Prostate gland (tissue), 2 donors: ENCODE measurements at regions not wholly inside any gene's neighbourhood (a gene's known extent, or its start where the extent isn't known, plus 50 kb on each side); places are given as distances from the start of the nearest gene placed in this dataset.

Experiments used
- CTCF ChIP-seq, 4 experiments: fragments of 200-600 bp in 2 of 4; fragments of 450-650 bp in 2 of 4; sonication (generic) in 2 of 4; IDR thresholded peaks; 1 replicate in 3 of 4; 2 replicates in 1 of 4; pipeline ENCODE4 v1.5.1; 2016 to 2019; ENCODE audit warnings: antibody characterized with exemption in 4 of 4, mild to moderate bottlenecking in 2 of 4, moderate library complexity in 2 of 4
- POLR2A ChIP-seq: fragments of 450-650 bp; IDR thresholded peaks from one replicate; pipeline ENCODE4 v1.6.1; 2016; ENCODE audit warnings: antibody characterized with exemption, mild to moderate bottlenecking

GRCh38 chr3:148004331-148004730, 595.2 kb downstream of the ZIC1 start:
- no peak for TF ChIP-seq POLR2A
- TF ChIP-seq CTCF (IDR thresholded peaks at IDR 0.05): no peak
